ENCODE measurements at regions not wholly inside any gene's neighbourhood (a gene's known extent, or its start where the extent isn't known, plus 50 kb on each side); places are given as distances from the start of the nearest gene placed in this dataset.

GRCh38 chr2:223537651-223538601, 64.2 kb downstream of the SCG2 start:
- Histone ChIP-seq H3K27ac (peak overlapping the region in 1 of 4 donors; percentile 29), H3K36me3 (no peaks in the 10 kb centered on the region), H3K4me3 (no peak overlapping the region), H3K27me3 (no peaks in the 10 kb centered on the region), H3K9me3 (no peaks in the 10 kb centered on the region), H3K4me1 (peaks cover 0 to 24% (median 16%) of the 10 kb centered on the region in 4 donors)
- no peak for DNase-seq
- TF ChIP-seq POLR2A (IDR thresholded peaks at IDR 0.05) (no peak), EP300 (IDR thresholded peaks at IDR 0.05) (no peak), CTCF (IDR thresholded peaks at IDR 0.05) (no peak)
- WGBS, 2 donors: 32 to 45% methylated on average over 5 of the region's 5 CpGs
- intact Hi-C loops (cut with DNase I): no loop called here

GRCh38 chr2:223538920-223539440, 63.2 kb downstream of the SCG2 start:
- intact Hi-C loops (cut with DNase I): no loop called here
- H3K4me1 ChIP-seq: peaks cover 0 to 24% (median 16%) of the 10 kb centered on the region in 4 donors
- no peaks in the 10 kb centered on the region for H3K27me3 ChIP-seq
- H3K27ac ChIP-seq: peak overlapping the region in 1 of 4 donors; percentile 29
- no peaks in the 10 kb centered on the region for H3K36me3 ChIP-seq
- WGBS, 2 donors: 47 to 70% methylated on average over 8 of the region's 8 CpGs
- no peak for DNase-seq
- TF ChIP-seq POLR2AphosphoS5 (IDR thresholded peaks at IDR 0.05) (no peak), CTCF (IDR thresholded peaks at IDR 0.05) (no peak), POLR2A (IDR thresholded peaks at IDR 0.05) (no peak), EP300 (IDR thresholded peaks at IDR 0.05) (no peak)
- no peaks in the 10 kb centered on the region for H3K9me3 ChIP-seq
- H3K4me3 ChIP-seq: no peak overlapping the region

- WGBS, 2 donors: 82 to 87% methylated on average over 2 of the region's 2 CpGs
- no peaks in the 10 kb centered on the region for H3K27me3 ChIP-seq
- intact Hi-C loops (cut with DNase I): no loop called here
- H3K9me3 ChIP-seq: no peaks in the 10 kb centered on the region
- no peak for DNase-seq
- no peak overlapping the region for H3K27ac ChIP-seq
- no peak overlapping the region for H3K4me3 ChIP-seq
- H3K4me1 ChIP-seq: peaks cover 0 to 24% (median 16%) of the 10 kb centered on the region in 4 donors
- TF ChIP-seq POLR2AphosphoS5 (IDR thresholded peaks at IDR 0.05) (no peak), EP300 (IDR thresholded peaks at IDR 0.05) (no peak), POLR2A (IDR thresholded peaks at IDR 0.05) (no peak), CTCF (IDR thresholded peaks at IDR 0.05) (no peak)
- no peaks in the 10 kb centered on the region for H3K36me3 ChIP-seq
Observed at GRCh38 chr2:223541546-223541945, 60.6 kb downstream of the SCG2 start.

GRCh38 chr2:223542501-223542900, 59.7 kb downstream of the SCG2 start:
- 91 to 92% methylated on average over 7 of the region's 7 CpGs for WGBS, 2 donors
- Histone ChIP-seq H3K9me3 (no peaks in the 10 kb centered on the region), H3K4me1 (peaks cover 0 to 18% (median 11%) of the 10 kb centered on the region in 4 donors), H3K4me3 (no peak overlapping the region), H3K27ac (no peak overlapping the region), H3K27me3 (no peaks in the 10 kb centered on the region), H3K36me3 (no peaks in the 10 kb centered on the region)
- TF ChIP-seq CTCF (IDR thresholded peaks at IDR 0.05) (no peak), POLR2AphosphoS5 (IDR thresholded peaks at IDR 0.05) (no peak), POLR2A (IDR thresholded peaks at IDR 0.05) (no peak), EP300 (IDR thresholded peaks at IDR 0.05) (no peak)
- intact Hi-C loops (cut with DNase I): no loop called here
- no peak for DNase-seq
